Esophagus squamous epithelium (tissue), 4 donors: ENCODE measurements at regions not wholly inside any gene's neighbourhood (a gene's known extent, or its start where the extent isn't known, plus 50 kb on each side); places are given as distances from the start of the nearest gene placed in this dataset.

ENCODE experiments used
- POLR2A ChIP-seq, 4 donors: fragments of 450-650 bp; IDR thresholded peaks; one replicate each; pipeline ENCODE4 v1.6.1; 2017; ENCODE audit warnings: antibody characterized with exemption in 4 of 4, mild to moderate bottlenecking in 4 of 4, moderate library complexity in 3 of 4
- TF ChIP-seq, protein P1 (sequence below), 6 experiments: fragments of 450-650 bp in 4 of 6; fragments of 200-600 bp in 2 of 6; sonication (generic) in 2 of 6; IDR thresholded peaks; one replicate each; pipeline ENCODE4 v1.5.1; 2016 to 2019; ENCODE audit warnings: antibody characterized with exemption in 6 of 6, mild to moderate bottlenecking in 4 of 6, moderate library complexity in 4 of 6

DNA sequence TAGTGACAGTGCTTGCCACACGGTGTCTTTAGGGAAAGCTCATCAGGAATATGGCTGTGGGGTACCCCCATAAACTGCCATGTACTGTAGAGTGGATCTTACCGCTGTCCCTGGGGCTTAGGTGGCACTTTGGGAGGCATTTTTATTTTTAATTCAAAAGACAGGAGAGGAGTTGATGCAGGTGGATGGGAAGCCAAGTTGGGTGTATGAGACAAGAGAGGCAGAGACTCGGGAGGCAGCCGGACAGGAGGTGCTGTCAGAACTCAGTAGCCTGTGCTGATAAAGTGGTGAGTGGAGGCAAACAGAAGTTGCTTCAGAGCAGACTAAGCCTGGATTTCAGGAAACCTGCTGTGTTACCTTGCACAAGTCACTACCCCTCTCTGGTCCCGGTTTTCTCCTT lies 185.9 kb downstream of the TMEM132E start:
- TF ChIP-seq, protein P1, sequence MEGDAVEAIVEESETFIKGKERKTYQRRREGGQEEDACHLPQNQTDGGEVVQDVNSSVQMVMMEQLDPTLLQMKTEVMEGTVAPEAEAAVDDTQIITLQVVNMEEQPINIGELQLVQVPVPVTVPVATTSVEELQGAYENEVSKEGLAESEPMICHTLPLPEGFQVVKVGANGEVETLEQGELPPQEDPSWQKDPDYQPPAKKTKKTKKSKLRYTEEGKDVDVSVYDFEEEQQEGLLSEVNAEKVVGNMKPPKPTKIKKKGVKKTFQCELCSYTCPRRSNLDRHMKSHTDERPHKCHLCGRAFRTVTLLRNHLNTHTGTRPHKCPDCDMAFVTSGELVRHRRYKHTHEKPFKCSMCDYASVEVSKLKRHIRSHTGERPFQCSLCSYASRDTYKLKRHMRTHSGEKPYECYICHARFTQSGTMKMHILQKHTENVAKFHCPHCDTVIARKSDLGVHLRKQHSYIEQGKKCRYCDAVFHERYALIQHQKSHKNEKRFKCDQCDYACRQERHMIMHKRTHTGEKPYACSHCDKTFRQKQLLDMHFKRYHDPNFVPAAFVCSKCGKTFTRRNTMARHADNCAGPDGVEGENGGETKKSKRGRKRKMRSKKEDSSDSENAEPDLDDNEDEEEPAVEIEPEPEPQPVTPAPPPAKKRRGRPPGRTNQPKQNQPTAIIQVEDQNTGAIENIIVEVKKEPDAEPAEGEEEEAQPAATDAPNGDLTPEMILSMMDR (IDR thresholded peaks at IDR 0.05), result no peak
- no peak for TF ChIP-seq POLR2A (IDR thresholded peaks at IDR 0.05)
